ENCODE measurements at regions not wholly inside any gene's neighbourhood (a gene's known extent, or its start where the extent isn't known, plus 50 kb on each side); places are given as distances from the start of the nearest gene placed in this dataset.

- DNase-seq = no peak
Measured at GRCh38 chr22:49107961-49108530, 719.6 kb downstream of the BRD1 start.

- DNase-seq = no peak
Measured at GRCh38 chr22:49107561-49107960, 720.1 kb downstream of the BRD1 start.

- no peak for DNase-seq
Measured at GRCh38 chr22:49106842-49107152, 720.9 kb downstream of the BRD1 start.

GRCh38 chr22:49106096-49106841 lies 721.4 kb downstream of the BRD1 start:
- DNase-seq = no peak

- DNase-seq = no peak
Measured at GRCh38 chr22:49104434-49104833, 723.2 kb downstream of the BRD1 start.

DNA sequence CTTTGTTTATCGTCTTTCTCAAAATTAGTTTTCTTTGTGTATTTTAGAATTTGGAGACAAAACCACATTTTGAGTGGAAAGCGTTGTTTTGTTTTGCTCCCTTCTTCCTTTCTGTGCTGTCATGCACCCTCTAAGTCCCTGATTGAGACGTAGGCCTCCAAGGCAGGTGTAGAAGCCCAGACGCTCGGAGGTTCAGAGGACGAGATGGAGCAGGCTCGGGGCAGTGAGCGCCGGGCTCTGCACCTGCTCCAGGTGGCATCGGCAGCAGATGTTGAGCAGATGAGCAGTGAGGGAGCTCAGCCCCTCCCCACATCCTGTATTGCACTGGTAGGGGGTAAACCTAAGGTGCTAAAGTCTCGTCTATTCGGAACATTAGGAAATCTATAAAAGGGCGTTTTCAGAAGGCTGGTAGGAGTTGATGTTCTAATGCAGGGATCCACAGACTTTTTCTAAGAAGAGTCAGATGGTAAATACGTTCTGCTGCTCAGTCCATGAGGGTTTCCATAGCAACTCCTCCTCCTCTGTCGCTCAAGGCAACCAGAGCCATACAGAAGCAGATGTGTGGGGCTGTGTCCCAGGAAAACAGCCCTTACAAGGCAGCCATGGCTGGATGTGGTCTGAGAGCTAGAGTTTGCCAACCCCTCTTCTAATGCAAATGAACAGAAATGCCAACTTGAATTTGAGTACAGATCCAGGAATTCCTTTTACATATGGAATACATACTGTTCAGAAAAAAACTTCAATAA lies 724.2 kb downstream of the BRD1 start:
- DNase-seq = no peak

DNA sequence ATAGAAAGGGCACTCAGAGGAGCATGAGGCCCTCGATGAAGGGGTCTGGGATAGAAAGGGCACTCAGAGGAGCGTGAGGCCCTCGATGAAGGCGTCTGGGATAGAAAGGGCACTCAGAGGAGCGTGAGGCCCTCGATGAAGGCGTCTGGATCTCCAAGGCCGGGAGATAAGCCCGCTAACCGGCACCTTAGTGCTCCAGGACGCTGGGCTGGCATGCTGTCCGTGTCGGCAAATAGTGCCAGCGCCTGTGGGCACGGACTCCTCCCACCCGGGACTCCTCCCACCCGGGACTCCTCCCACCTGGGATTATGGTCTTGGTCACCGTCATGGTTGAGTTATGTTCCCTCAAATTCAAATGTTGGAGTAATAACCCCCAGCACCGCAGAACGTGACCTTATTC lies 725.3 kb downstream of the BRD1 start:
- no peak for DNase-seq

DNA sequence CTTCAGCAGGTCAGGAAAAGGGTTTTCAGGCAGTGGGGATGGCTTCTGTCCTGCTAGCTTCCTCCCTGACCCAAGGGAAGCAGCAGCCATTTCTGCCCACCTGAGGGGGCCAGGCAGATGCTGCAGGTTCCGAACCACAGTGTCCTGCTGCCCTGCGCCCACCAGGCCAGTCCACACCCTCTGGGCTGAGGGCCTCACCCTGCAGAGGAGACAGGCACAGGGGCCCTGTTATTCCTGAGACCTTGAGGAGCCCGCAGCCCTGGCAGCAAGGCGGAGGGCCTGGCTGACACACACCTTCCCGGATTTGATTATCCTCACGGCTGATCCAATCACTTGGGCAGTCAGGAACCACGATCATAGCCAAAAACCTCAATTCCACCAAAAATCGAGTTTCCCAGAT lies 725.8 kb downstream of the BRD1 start:
- DNase-seq = no peak

DNA sequence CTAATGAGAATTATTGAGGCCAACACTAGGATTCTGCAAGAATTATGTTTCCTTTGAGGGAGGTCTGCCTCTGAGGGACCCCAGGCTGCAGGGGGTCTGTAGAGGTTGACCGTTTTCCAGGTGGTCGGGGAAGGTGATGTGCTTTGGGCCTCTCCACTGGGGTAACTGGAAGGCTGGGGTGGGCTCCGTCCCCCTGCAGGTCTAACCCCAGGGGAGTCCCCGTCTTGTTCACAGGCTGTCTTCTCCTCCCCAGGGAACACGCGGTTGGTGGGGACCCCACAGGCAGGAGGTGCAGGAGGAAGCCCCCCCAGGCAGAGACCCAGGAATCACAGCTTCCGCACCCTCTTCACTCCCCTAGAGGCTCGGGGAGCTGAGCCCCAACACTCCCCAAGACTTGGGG lies 726.4 kb downstream of the BRD1 start:
- no peak for DNase-seq

- no peak for DNase-seq
Measured at GRCh38 chr22:49100773-49101172, 726.9 kb downstream of the BRD1 start.

DNA sequence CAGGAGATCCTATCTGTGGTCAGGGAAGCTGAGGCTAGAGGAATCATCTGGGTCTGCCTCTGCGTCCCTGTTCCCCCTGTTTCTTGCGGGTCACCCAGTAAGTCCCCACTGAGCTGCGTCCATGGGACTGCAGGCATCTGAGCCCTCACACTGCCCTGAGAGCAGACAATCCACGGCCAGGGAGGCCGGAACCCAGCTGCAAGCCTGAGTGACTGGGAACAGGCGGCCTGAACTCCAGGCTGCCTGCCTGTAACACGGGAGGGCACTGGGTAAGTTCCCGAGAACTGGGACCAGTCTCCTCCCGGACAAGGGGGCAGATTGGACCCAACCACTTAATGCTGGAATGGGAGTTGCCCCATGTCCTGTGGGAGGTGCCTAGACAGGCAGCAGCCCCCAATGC lies 727.4 kb downstream of the BRD1 start:
- no peak for DNase-seq

DNA sequence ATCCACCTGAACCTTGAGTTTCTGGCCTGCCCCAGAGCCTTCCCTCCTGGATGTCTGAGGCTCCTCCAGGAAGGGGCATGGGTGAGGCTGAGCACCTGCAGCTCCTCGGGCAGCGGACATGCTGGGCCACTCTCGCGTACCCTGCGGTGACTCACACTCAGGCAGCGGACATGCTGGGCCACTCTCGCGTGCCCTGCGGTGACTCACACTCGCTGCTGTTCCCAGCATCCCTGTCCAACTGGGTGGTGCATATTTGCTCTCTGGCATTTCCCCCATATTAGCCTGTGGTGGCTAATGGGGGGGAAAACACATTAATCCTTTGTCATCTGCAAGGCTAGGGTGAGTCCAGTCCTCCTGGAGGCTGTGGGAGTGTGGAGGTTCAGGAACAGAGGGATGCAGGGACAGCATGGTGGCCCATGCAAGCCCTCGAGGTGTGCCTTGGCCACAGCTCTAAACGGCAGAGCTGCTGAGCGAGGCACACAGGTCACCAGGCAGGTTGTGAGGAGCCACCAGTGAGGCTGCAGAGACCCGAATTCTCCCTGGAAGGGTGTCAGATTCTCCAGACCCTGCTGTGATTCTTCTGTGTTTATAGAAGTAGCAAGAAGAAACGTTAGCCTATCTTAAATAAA lies 728.1 kb downstream of the BRD1 start:
- no peak for DNase-seq

DNA sequence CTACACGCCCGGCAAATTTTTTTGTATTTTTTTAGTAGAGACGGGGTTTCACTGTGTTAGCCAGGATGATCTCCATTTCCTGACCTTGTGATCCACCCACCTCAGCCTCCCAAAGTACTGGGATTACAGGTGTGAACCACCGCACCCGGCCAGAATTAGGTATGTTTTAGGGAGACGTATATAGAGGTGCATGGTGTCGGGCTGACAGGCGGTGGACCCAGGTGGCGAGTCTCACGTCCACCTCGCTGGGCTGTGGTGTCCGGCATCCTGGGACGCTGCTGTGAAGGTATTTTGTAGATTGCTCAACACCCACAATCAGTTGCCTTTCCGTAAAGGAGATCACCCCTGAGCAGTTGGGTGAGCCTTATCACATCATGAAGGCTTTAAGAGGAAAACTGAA lies 728.6 kb downstream of the BRD1 start:
- DNase-seq = no peak

GRCh38 chr22:49097966-49098365 lies 729.7 kb downstream of the BRD1 start:
- no peak for DNase-seq

DNA sequence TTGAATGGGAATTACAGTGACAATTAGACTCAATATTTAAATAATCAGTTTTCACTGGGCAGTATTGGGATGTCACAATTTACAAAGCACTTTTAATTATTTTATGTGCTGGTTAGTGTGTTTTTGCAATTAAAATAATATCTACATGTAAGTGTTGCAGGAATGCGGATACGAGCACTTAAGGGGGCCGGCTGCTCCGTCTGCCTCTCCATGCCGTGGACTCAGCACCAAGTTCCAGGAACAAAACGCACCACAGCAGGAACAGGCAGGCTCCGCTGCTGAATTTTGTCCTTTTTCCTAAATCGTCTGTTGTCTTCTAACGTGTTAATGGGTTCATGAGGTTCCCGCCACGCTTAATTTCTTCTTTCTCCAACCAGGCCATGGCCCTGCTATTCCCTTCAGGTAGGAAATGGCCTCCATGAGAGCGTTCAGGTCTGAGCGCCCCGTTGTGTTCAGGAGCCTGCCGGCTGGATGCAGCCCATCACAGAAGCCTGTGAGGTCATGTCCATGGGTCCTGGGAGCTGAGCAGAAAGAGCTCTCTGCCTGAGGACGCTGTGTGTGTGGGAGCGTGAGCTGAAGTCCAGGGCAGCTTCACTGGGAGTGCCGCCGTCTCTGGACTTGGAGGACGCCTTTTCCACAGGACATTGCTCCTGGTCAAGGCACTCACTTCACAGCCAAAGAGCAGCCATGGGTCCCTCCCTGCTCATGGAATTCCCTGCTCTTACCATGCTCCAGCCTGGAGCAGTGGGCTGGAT lies 730.3 kb downstream of the BRD1 start:
- no peak for DNase-seq

- DNase-seq = no peak
Measured at GRCh38 chr22:49096476-49096875, 731.2 kb downstream of the BRD1 start.

DNA sequence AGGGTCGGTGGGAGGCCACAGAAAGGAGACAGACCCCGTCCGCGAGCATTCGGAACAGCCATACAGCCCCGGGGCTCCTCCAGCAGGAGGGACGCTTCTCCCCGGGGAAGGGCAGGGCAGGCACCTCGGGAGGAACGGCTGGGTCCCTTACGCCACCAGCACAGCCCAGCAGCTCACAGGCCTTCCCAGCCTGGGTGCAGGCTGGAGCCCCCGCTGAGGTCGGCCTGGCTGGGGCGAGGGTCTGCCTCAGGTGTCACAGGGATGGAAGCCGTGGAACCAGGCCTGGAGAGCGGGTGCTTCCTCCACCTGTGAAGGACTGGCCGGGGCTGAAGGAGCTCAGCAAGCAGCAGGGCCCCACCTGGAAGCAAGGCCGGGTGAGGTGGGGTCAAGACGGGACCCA lies 732.3 kb downstream of the BRD1 start:
- DNase-seq = no peak

- DNase-seq = no peak
Measured at GRCh38 chr22:49094858-49095257, 732.8 kb downstream of the BRD1 start.

DNA sequence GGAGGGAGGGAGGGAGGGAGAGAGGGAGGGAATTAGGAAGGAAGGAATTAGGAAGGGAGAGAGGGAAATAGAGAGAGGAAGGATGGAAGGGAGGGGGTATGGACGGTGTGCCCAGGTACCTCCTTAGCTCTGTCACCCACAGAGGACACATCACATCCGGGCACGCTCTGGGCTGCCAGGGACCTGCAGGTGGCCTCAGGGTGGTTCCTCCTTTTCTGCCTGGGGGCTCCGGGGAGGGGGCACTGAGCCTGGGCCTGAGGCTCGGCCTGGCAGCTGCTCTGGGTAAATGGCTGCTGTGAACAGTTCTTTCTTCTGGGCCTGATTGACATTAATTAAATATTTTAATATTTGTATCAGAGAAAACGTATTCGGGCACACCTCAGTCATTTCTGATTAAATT lies 733.5 kb downstream of the BRD1 start:
- DNase-seq = no peak

DNA sequence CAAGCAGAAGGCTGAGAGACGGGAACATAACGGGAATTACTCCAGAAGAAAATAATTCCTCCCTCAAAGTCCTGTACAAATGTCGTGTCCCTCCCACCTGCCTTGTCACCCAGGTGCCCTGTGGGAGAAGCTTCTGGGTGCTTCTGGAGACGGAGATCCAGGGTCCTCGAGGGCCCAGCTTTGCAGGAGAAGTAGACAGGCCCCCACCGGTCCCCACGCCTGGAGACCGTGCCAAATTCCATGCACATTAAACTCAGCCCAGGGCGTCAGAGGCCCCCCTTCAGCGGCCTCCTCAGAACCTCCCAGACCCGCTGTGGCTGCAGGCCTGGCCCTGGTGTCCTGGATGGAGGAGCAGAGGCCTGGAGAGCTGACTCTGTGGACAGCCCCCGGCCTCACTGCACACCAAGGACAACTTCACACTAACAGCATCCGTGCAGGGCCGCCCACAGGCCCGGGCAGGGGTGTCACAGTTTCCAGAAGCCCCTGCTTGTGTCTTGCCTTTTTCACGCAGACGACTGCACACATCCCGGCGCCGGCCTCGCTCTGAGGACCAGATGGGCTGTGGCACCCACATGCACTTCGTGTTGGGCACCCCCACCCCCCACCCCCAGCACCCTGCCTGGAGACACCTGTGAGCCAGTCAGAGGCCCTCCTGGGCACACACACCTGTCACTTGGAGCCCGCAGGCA lies 734.3 kb downstream of the BRD1 start:
- no peak for DNase-seq

GRCh38 chr22:49092716-49093115 lies 735.0 kb downstream of the BRD1 start:
- DNase-seq = no peak

DNA sequence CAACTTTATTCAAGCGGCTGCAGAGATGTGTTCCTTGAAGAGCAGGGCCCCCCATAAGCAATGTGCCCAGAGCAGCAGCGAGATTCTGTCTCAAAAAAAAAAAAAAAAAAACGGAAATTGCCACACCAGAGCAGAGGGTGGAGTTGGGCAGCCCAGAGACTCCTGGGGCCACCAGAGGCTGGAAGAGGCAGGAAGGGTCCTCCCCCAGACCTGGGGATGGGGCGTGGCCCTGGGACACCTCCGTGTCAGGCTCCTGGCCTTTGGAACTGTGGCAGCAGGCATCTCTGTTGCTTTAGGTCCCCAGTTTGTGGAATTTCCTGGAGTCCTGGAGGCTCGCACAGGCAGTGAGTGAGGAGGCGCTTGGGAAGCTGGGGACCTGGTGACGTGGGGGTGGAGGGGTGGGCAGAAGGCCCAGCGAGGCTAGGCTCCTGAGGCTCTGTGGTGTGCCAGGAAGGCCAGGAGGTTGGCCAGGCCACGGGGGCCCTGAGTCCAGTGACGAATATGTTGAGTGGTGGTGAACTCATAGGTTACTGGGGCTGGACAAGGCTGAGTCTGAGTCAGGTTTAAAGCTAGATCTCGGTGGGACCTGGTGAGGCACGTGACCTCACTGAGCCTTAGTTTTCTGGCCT lies 735.6 kb downstream of the BRD1 start:
- DNase-seq = no peak

Data from stimulated activated CD4-positive, alpha-beta T cell treated with anti-CD3 and anti-CD28 coated beads, Interleukin-4, amount 100 ng/mL, for 24 hours (primary cell).